ENCODE measurements at regions not wholly inside any gene's neighbourhood (a gene's known extent, or its start where the extent isn't known, plus 50 kb on each side); places are given as distances from the start of the nearest gene placed in this dataset.

- Histone ChIP-seq H3K27ac (ENCODE audit: low read length) (no peak overlapping the region), H2AFZ (ENCODE audit: low read depth, low read length) (no peak overlapping the region), H3K79me2 (ENCODE audit: low read length) (no peaks in the 10 kb centered on the region), H3K9ac (ENCODE audit: low read length) (no peak overlapping the region), H3K27me3 (ENCODE audit: low read depth, low read length) (no peaks in the 10 kb centered on the region), H3K36me3 (replicated peaks; ENCODE audit: low read depth, low read length) (no peaks in the 10 kb centered on the region), H3K9me3 (ENCODE audit: insufficient read depth, low read length) (no peaks in the 10 kb centered on the region), H3K4me2 (ENCODE audit: low read length) (no peak overlapping the region), H4K20me1 (ENCODE audit: insufficient read depth, low read length) (no peaks in the 10 kb centered on the region), H3K4me1 (ENCODE audit: low read length) (no peaks in the 10 kb centered on the region), H3K4me3 (ENCODE audit: low read length) (no peak overlapping the region)
- TF ChIP-seq EZH2phosphoT487 (IDR thresholded peaks at IDR 0.05; ENCODE audit: low read depth) = no peak
- TF ChIP-seq, protein P1, sequence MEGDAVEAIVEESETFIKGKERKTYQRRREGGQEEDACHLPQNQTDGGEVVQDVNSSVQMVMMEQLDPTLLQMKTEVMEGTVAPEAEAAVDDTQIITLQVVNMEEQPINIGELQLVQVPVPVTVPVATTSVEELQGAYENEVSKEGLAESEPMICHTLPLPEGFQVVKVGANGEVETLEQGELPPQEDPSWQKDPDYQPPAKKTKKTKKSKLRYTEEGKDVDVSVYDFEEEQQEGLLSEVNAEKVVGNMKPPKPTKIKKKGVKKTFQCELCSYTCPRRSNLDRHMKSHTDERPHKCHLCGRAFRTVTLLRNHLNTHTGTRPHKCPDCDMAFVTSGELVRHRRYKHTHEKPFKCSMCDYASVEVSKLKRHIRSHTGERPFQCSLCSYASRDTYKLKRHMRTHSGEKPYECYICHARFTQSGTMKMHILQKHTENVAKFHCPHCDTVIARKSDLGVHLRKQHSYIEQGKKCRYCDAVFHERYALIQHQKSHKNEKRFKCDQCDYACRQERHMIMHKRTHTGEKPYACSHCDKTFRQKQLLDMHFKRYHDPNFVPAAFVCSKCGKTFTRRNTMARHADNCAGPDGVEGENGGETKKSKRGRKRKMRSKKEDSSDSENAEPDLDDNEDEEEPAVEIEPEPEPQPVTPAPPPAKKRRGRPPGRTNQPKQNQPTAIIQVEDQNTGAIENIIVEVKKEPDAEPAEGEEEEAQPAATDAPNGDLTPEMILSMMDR (IDR thresholded peaks at IDR 0.05; ENCODE audit: low read depth, low read length) = no peak
These were observed 220.3 kb upstream of the RTL1 start for GRCh38 chr14:101123618-101124510.

DNA sequence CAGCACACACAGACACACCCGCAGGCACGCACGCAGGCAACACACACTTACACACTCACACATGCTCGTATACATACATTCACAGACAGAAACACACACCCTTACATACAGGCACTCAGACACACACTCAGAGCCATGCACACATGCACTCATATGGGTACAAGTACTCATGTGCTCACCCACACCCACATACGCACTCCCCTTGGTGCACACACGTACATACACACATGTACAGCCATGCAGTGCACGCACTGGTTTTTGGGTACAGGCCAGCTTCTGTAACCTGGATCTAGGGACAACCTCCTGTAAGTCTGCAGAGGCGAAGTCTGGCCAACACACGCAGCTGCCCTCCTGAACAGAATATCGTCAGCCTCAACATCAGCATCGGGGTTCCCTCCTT lies 221.3 kb upstream of the RTL1 start:
- no peak overlapping the region for H3K4me2 ChIP-seq (ENCODE audit: low read length)
- H3K36me3 ChIP-seq (replicated peaks; ENCODE audit: low read depth, low read length) = no peaks in the 10 kb centered on the region
- H2AFZ ChIP-seq (ENCODE audit: low read depth, low read length) = no peak overlapping the region
- H3K27ac ChIP-seq (ENCODE audit: low read length) = no peak overlapping the region
- H3K4me3 ChIP-seq (ENCODE audit: low read length) = no peak overlapping the region
- H3K79me2 ChIP-seq (ENCODE audit: low read length) = no peaks in the 10 kb centered on the region
- no peaks in the 10 kb centered on the region for H3K4me1 ChIP-seq (ENCODE audit: low read length)
- H3K27me3 ChIP-seq (ENCODE audit: low read depth, low read length) = no peaks in the 10 kb centered on the region
- H4K20me1 ChIP-seq (ENCODE audit: insufficient read depth, low read length) = no peaks in the 10 kb centered on the region
- TF ChIP-seq, protein P1 (IDR thresholded peaks at IDR 0.05; ENCODE audit: low read depth, low read length) = no peak
- TF ChIP-seq EZH2phosphoT487 (IDR thresholded peaks at IDR 0.05; ENCODE audit: low read depth) = no peak
- no peaks in the 10 kb centered on the region for H3K9me3 ChIP-seq (ENCODE audit: insufficient read depth, low read length)
- H3K9ac ChIP-seq (ENCODE audit: low read length) = no peak overlapping the region

DNA sequence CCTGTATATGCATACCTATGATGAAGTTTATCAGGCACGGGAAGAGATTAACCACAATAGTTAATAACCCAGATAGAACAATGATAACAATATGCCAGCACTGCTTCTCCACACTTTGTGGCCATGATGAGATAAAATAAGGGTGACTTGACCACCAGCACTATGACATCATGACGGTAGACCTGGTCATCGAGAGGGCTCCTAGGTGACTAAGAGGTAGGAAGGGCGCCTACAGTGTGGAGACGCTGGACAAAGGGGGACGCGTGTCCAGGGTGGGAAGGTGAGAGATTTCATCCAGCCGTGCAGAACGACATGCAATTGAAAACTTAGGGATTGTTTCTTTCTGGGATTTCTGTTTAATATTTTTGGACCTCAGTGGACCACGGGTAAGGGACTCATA lies 221.8 kb upstream of the RTL1 start:
- Histone ChIP-seq H3K27me3 (ENCODE audit: low read depth, low read length) (no peaks in the 10 kb centered on the region), H4K20me1 (ENCODE audit: insufficient read depth, low read length) (no peaks in the 10 kb centered on the region), H3K27ac (ENCODE audit: low read length) (no peak overlapping the region), H3K79me2 (ENCODE audit: low read length) (no peaks in the 10 kb centered on the region), H3K9me3 (ENCODE audit: insufficient read depth, low read length) (no peaks in the 10 kb centered on the region), H3K36me3 (replicated peaks; ENCODE audit: low read depth, low read length) (no peaks in the 10 kb centered on the region), H3K4me2 (ENCODE audit: low read length) (no peak overlapping the region), H3K4me3 (ENCODE audit: low read length) (no peak overlapping the region), H3K4me1 (ENCODE audit: low read length) (no peaks in the 10 kb centered on the region), H3K9ac (ENCODE audit: low read length) (no peak overlapping the region), H2AFZ (ENCODE audit: low read depth, low read length) (no peak overlapping the region)
- TF ChIP-seq, protein P1 (IDR thresholded peaks at IDR 0.05; ENCODE audit: low read depth, low read length) = no peak
- TF ChIP-seq EZH2phosphoT487 (IDR thresholded peaks at IDR 0.05; ENCODE audit: low read depth) = no peak

- Histone ChIP-seq H3K9ac (ENCODE audit: low read length) (no peak overlapping the region), H3K4me3 (ENCODE audit: low read length) (no peak overlapping the region), H3K36me3 (replicated peaks; ENCODE audit: low read depth, low read length) (no peaks in the 10 kb centered on the region), H2AFZ (ENCODE audit: low read depth, low read length) (no peak overlapping the region), H3K79me2 (ENCODE audit: low read length) (no peaks in the 10 kb centered on the region), H3K4me1 (ENCODE audit: low read length) (no peaks in the 10 kb centered on the region), H3K27me3 (ENCODE audit: low read depth, low read length) (no peaks in the 10 kb centered on the region), H3K9me3 (ENCODE audit: insufficient read depth, low read length) (no peaks in the 10 kb centered on the region), H3K27ac (ENCODE audit: low read length) (no peak overlapping the region), H3K4me2 (ENCODE audit: low read length) (no peak overlapping the region), H4K20me1 (ENCODE audit: insufficient read depth, low read length) (no peaks in the 10 kb centered on the region)
- TF ChIP-seq, protein P1 (IDR thresholded peaks at IDR 0.05; ENCODE audit: low read depth, low read length) = no peak
- no peak for TF ChIP-seq EZH2phosphoT487 (IDR thresholded peaks at IDR 0.05; ENCODE audit: low read depth)
These were observed 222.5 kb upstream of the RTL1 start for GRCh38 chr14:101125719-101126651.

Data from OCI-LY3 (cell line).